Breast epithelium (tissue), 4 donors: ENCODE measurements at regions not wholly inside any gene's neighbourhood (a gene's known extent, or its start where the extent isn't known, plus 50 kb on each side); places are given as distances from the start of the nearest gene placed in this dataset.

Source experiments
- DNase-seq, 2 donors: peaks; one replicate each; pipeline ENCODE4 v3.0.0-alpha.2; 2019; ENCODE audit warnings: low spot score in 2 of 2
- H3K27ac ChIP-seq, 2 donors: fragments of 200-600 bp; sonication (generic) in 1 of 2; one replicate each; pipeline ENCODE4 v1.5.1; 2016 to 2019; ENCODE audit warnings: mild to moderate bottlenecking in 1 of 2
- H3K27me3 ChIP-seq, 2 donors: fragments of 200-600 bp; sonication (generic) in 1 of 2; one replicate each; pipeline versions ENCODE4 v1.5.1 to v1.6.0; 2017 to 2019; ENCODE audit warnings: control low read depth in 1 of 2, mild to moderate bottlenecking in 1 of 2
- H3K36me3 ChIP-seq: fragments of 200-600 bp; one replicate; pipeline ENCODE4 v1.5.1; 2019
- H3K4me1 ChIP-seq, 2 donors: fragments of 200-600 bp; sonication (generic); one replicate each; pipeline ENCODE4 v1.5.1; 2016 to 2019; ENCODE audit warnings: control low read depth in 1 of 2
- H3K4me3 ChIP-seq, 3 donors: fragments of 200-600 bp; sonication (generic); 1 replicate in 2 of 3; 2 replicates in 1 of 3; pipeline ENCODE4 v1.5.1; 2016 to 2019; ENCODE audit warnings: mild to moderate bottlenecking in 3 of 3, moderate library complexity in 2 of 3
- H3K9me3 ChIP-seq, 2 donors: fragments of 200-600 bp; sonication (generic) in 1 of 2; one replicate each; pipeline ENCODE4 v1.5.1; 2016 to 2019; ENCODE audit warnings: control low read depth in 1 of 2
- CTCF ChIP-seq, 3 donors: fragments of 450-650 bp; IDR thresholded peaks; one replicate each; pipeline ENCODE4 v1.5.1; 2016 to 2017; ENCODE audit warnings: antibody characterized with exemption in 3 of 3, mild to moderate bottlenecking in 3 of 3, moderate library complexity in 3 of 3
- POLR2A ChIP-seq: fragments of 450-650 bp; IDR thresholded peaks from one replicate; pipeline ENCODE4 v1.6.1; 2016; ENCODE audit warnings: antibody characterized with exemption, mild to moderate bottlenecking, moderate library complexity
- POLR2AphosphoS5 ChIP-seq, 3 donors: sonication (generic); formaldehyde crosslinking; IDR thresholded peaks; one replicate each; pipeline ENCODE4 v1.6.1; 2017; ENCODE audit warnings: antibody characterized with exemption in 3 of 3
- intact Hi-C: fragments of 100-400 bp; cut with DNase I; formaldehyde crosslinking; loops from one replicate; pipeline ENCODE4 v1.15.1; 2023; ENCODE audit warnings: low total_unique reads

- H3K27me3 ChIP-seq: peaks cover 0 to 11% of the 10 kb centered on the region in 2 donors
- no peak for DNase-seq
- H3K9me3 ChIP-seq: no peaks in the 10 kb centered on the region
- H3K27ac ChIP-seq: no peak overlapping the region
- no peak overlapping the region for H3K4me3 ChIP-seq
- TF ChIP-seq CTCF (IDR thresholded peaks at IDR 0.05): no peak
- TF ChIP-seq POLR2A: no peak
- TF ChIP-seq POLR2AphosphoS5 (IDR thresholded peaks at IDR 0.05): no peak
- H3K36me3 ChIP-seq: no peaks in the 10 kb centered on the region
- intact Hi-C loops: no loop called here
- no peaks in the 10 kb centered on the region for H3K4me1 ChIP-seq
Observed at GRCh38 chr1:230494514-230494913, 68.4 kb upstream of the PGBD5 start.

GRCh38 chr1:230494026-230494425, 67.9 kb upstream of the PGBD5 start:
- DNase-seq: no peak
- TF ChIP-seq POLR2A (no peak), POLR2AphosphoS5 (IDR thresholded peaks at IDR 0.05) (no peak), CTCF (IDR thresholded peaks at IDR 0.05) (no peak)
- Histone ChIP-seq H3K36me3 (no peaks in the 10 kb centered on the region), H3K4me1 (no peaks in the 10 kb centered on the region), H3K9me3 (no peaks in the 10 kb centered on the region), H3K4me3 (no peak overlapping the region), H3K27me3 (peaks cover 0 to 11% of the 10 kb centered on the region in 2 donors), H3K27ac (no peak overlapping the region)
- intact Hi-C loops: no loop called here

GRCh38 chr1:230493264-230493663, 67.1 kb upstream of the PGBD5 start:
- H3K9me3 ChIP-seq: no peaks in the 10 kb centered on the region
- no peak overlapping the region for H3K4me3 ChIP-seq
- intact Hi-C loops: no loop called here
- H3K4me1 ChIP-seq: no peaks in the 10 kb centered on the region
- no peak for TF ChIP-seq POLR2A
- TF ChIP-seq CTCF (IDR thresholded peaks at IDR 0.05): no peak
- no peak for TF ChIP-seq POLR2AphosphoS5 (IDR thresholded peaks at IDR 0.05)
- no peak for DNase-seq
- H3K27me3 ChIP-seq: peaks cover 0 to 8% of the 10 kb centered on the region in 2 donors
- H3K36me3 ChIP-seq: no peaks in the 10 kb centered on the region
- H3K27ac ChIP-seq: no peak overlapping the region

- H3K27ac ChIP-seq: no peak overlapping the region
- no peaks in the 10 kb centered on the region for H3K27me3 ChIP-seq
- no peaks in the 10 kb centered on the region for H3K9me3 ChIP-seq
- TF ChIP-seq POLR2AphosphoS5 (IDR thresholded peaks at IDR 0.05): no peak
- no peak for TF ChIP-seq POLR2A
- no peak for TF ChIP-seq CTCF (IDR thresholded peaks at IDR 0.05)
- no peak overlapping the region for H3K4me3 ChIP-seq
- intact Hi-C loops: no loop called here
- no peaks in the 10 kb centered on the region for H3K4me1 ChIP-seq
- H3K36me3 ChIP-seq: no peaks in the 10 kb centered on the region
- DNase-seq: no peak
Observed at GRCh38 chr1:230490436-230490835, 64.3 kb upstream of the PGBD5 start.

- Histone ChIP-seq H3K4me1 (no peaks in the 10 kb centered on the region), H3K9me3 (no peaks in the 10 kb centered on the region), H3K36me3 (no peaks in the 10 kb centered on the region), H3K27ac (no peak overlapping the region), H3K4me3 (no peak overlapping the region), H3K27me3 (no peaks in the 10 kb centered on the region)
- intact Hi-C loops: no loop called here
- no peak for DNase-seq
- no peak for TF ChIP-seq POLR2A
- no peak for TF ChIP-seq POLR2AphosphoS5 (IDR thresholded peaks at IDR 0.05)
- TF ChIP-seq CTCF (IDR thresholded peaks at IDR 0.05): no peak
Observed at GRCh38 chr1:230487773-230488428, 61.8 kb upstream of the PGBD5 start.
